Smooth muscle cell of the brain vasculature (primary cell): ENCODE measurements at regions not wholly inside any gene's neighbourhood (a gene's known extent, or its start where the extent isn't known, plus 50 kb on each side); places are given as distances from the start of the nearest gene placed in this dataset.
"Not testable (repeated sequence)": the region's sequence is repeated elsewhere in the genome, so short reads cannot be mapped to it uniquely, and the experiment has no call there.

ENCODE experiments used
- DNase-seq: peaks from one replicate; pipeline ENCODE4 v3.0.0-alpha.2; 2012; ENCODE audit warnings: low read depth, low spot score

- no peak for DNase-seq
Observed at GRCh38 chr7:46089281-46089680, 168.2 kb upstream of the IGFBP3 start.

GRCh38 chr7:46088486-46088885 lies 167.4 kb upstream of the IGFBP3 start:
- not testable (repeated sequence) for DNase-seq

GRCh38 chr7:46080595-46081159 lies 159.6 kb upstream of the IGFBP3 start:
- DNase-seq: no peak

- DNase-seq: no peak
Observed at GRCh38 chr7:46079421-46079820, 158.3 kb upstream of the IGFBP3 start.

- DNase-seq: no peak
Observed at GRCh38 chr7:46076527-46076926, 155.5 kb upstream of the IGFBP3 start.

- DNase-seq: peak; percentile 32
Observed at GRCh38 chr7:46072722-46073121, 151.7 kb upstream of the IGFBP3 start.

GRCh38 chr7:46071601-46072000 lies 150.5 kb upstream of the IGFBP3 start:
- DNase-seq: no peak

- DNase-seq: no peak
Observed at GRCh38 chr7:46071076-46071475, 150.0 kb upstream of the IGFBP3 start.

- DNase-seq: no peak
Observed at GRCh38 chr7:46068159-46068558, 147.1 kb upstream of the IGFBP3 start.

- no peak for DNase-seq
Observed at GRCh38 chr7:46059308-46060020, 138.4 kb upstream of the IGFBP3 start.

GRCh38 chr7:46058086-46058823 lies 137.2 kb upstream of the IGFBP3 start:
- DNase-seq: no peak

- DNase-seq: no peak
Observed at GRCh38 chr7:46054915-46055314, 133.8 kb upstream of the IGFBP3 start.

GRCh38 chr7:46054272-46054671 lies 133.2 kb upstream of the IGFBP3 start:
- no peak for DNase-seq

- no peak for DNase-seq
Observed at GRCh38 chr7:46047581-46047980, 126.5 kb upstream of the IGFBP3 start.

- not testable (repeated sequence) for DNase-seq
Observed at GRCh38 chr7:46043338-46043737, 122.3 kb upstream of the IGFBP3 start.

GRCh38 chr7:46039813-46040212 lies 118.7 kb upstream of the IGFBP3 start:
- not testable (repeated sequence) for DNase-seq

- no peak for DNase-seq
Observed at GRCh38 chr7:46035166-46035565, 114.1 kb upstream of the IGFBP3 start.

- no peak for DNase-seq
Observed at GRCh38 chr7:46034056-46034768, 113.1 kb upstream of the IGFBP3 start.

GRCh38 chr7:46033592-46033991 lies 112.5 kb upstream of the IGFBP3 start:
- DNase-seq: no peak

- DNase-seq: no peak
Observed at GRCh38 chr7:46032942-46033341, 111.9 kb upstream of the IGFBP3 start.

- no peak for DNase-seq
Observed at GRCh38 chr7:46032353-46032752, 111.3 kb upstream of the IGFBP3 start.

- no peak for DNase-seq
Observed at GRCh38 chr7:46029111-46029704, 108.1 kb upstream of the IGFBP3 start.
